HuH-7 (cell line): ENCODE measurements at regions not wholly inside any gene's neighbourhood (a gene's known extent, or its start where the extent isn't known, plus 50 kb on each side); places are given as distances from the start of the nearest gene placed in this dataset.

Source experiments
- DNase-seq: peaks from one replicate; pipeline ENCODE4 v3.0.0; 2011; ENCODE audit warnings: low spot score

DNA sequence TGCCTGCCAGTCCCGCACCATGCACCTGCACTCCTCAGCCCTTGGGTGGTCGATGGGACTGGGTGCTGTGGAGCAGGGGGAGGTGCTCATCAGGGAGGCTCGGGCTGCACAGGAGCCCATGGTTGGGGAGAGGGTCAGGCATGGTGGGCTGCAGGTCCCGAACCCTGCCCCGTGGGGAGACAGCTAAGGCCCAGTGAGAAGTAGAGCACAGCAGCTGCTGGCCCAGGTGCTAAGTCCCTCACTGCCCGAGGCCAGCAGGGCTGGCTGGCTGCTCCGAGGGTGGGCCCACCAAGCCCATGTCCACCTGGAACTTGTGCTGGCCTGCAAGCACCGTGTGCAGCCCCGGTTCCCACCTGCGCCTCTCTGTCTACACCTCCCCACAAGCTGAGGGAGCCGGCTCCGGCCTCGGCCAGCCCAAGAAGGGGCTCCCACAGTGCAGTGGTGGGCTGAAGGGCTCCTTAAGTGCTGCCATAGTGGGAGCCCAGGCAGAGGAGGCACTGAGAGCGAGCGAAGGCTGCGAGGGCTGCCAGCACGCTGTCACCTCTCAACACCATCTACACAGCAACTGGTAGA, 88.5 kb upstream of the ELAVL2 start:
- DNase-seq = no peak

DNA sequence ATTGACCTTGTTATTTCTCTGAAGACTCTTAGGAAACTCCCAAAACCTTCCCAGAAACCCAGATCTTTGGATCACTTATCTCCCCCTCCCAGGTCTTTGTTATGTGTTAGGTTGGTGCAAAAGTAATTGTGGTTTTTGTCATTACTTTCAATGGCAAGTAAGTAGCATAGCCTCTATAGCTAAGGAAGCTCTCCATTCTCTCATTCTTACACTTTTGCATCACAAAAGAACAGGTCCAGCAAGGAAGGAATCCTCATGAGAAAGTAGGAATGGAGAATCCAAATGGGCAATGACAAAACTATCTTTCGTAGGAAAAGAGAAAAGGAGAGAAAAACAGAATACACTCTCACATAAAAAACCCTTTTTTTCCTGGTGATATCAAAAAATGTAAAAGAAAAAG, 81.3 kb upstream of the ELAVL2 start:
- DNase-seq = no peak

DNA sequence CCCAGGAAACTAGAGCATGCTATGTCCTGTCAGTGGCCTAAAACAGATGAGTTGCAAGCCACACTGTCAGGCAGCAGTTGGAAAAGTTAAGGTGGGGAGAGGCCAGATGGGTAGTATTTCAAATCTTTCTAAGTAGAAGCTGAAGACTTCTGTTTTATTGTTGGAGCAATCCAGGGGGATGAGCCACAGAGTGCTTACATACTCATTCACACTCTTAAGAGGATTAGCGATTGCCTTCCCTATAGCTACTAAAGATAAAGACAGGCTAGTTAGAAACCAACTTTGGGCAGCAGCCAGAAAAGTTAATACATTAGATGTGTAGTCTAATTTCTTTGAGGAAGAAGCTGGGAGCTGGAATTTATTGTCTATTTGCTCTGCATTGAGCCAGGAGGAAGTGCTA, 61.7 kb upstream of the ELAVL2 start:
- no peak for DNase-seq
